Spleen (tissue), 11 donors: ENCODE measurements at regions not wholly inside any gene's neighbourhood (a gene's known extent, or its start where the extent isn't known, plus 50 kb on each side); places are given as distances from the start of the nearest gene placed in this dataset.

ENCODE experiments used
- DNase-seq: peaks from one replicate; pipeline ENCODE4 v3.0.0-alpha.2; 2020
- H3K27ac ChIP-seq, 8 donors: fragments of 200-600 bp; sonication (generic) in 7 of 8; 1 replicate in 4 of 8; 2 replicates in 4 of 8; pipeline versions ENCODE4 v1.5.0 to v1.8.0; 2016 to 2021; ENCODE audit warnings: inconsistent platforms in 4 of 8, mild to moderate bottlenecking in 4 of 8, moderate library complexity in 1 of 8
- H3K27me3 ChIP-seq, 7 donors: fragments of 200-600 bp; sonication (generic) in 6 of 7; replicated peaks in 1 of 7; 1 replicate in 4 of 7; 2 replicates in 3 of 7; pipeline versions ENCODE4 v1.5.0 to v1.8.0; 2016 to 2021; ENCODE audit warnings: inconsistent platforms in 3 of 7, mild to moderate bottlenecking in 1 of 7
- H3K36me3 ChIP-seq, 6 donors: fragments of 200-600 bp; sonication (generic) in 5 of 6; 1 replicate in 4 of 6; 2 replicates in 2 of 6; pipeline versions ENCODE4 v1.5.0 to v1.8.0; 2016 to 2021; ENCODE audit warnings: inconsistent platforms in 2 of 6
- H3K4me1 ChIP-seq, 6 donors: fragments of 200-600 bp; sonication (generic) in 5 of 6; 1 replicate in 3 of 6; 2 replicates in 3 of 6; pipeline versions ENCODE4 v1.5.0 to v1.8.0; 2016 to 2021; ENCODE audit warnings: inconsistent platforms in 3 of 6
- H3K4me3 ChIP-seq, 8 donors: fragments of 200-600 bp; sonication (generic) in 7 of 8; 1 replicate in 4 of 8; 2 replicates in 4 of 8; pipeline versions ENCODE4 v1.5.0 to v1.8.0; 2016 to 2021; ENCODE audit warnings: inconsistent platforms in 4 of 8, mild to moderate bottlenecking in 4 of 8, moderate library complexity in 2 of 8
- H3K9me3 ChIP-seq, 8 donors: fragments of 200-600 bp; sonication (generic) in 7 of 8; 1 replicate in 4 of 8; 2 replicates in 4 of 8; pipeline versions ENCODE4 v1.5.0 to v1.8.0; 2016 to 2021; ENCODE audit warnings: inconsistent platforms in 4 of 8
- CTCF ChIP-seq, 11 experiments: fragments of 200-600 bp in 7 of 11; fragments of 450-650 bp in 4 of 11; sonication (generic) in 4 of 11; IDR thresholded peaks in 8 of 11; conservative IDR thresholded peaks in 3 of 11; 1 replicate in 7 of 11; 2 replicates in 4 of 11; pipeline versions ENCODE4 v1.4.0 to v1.8.0; 2016 to 2021; ENCODE audit warnings: antibody characterized with exemption in 11 of 11, inconsistent platforms in 4 of 11, mild to moderate bottlenecking in 1 of 11
- POLR2A ChIP-seq, 3 donors: fragments of 450-650 bp; IDR thresholded peaks; one replicate each; pipeline ENCODE4 v1.5.1; 2017; ENCODE audit warnings: antibody characterized with exemption in 3 of 3, mild to moderate bottlenecking in 1 of 3
- POLR2AphosphoS5 ChIP-seq, 3 donors: sonication (generic); formaldehyde crosslinking; IDR thresholded peaks; one replicate each; pipeline ENCODE4 v1.5.1; 2017; ENCODE audit warnings: antibody characterized with exemption in 3 of 3
- WGBS, 5 donors: extraction: QIAGEN DNeasy Blood & Tissue Kit in 3 of 5; methylation state at CpG; one replicate each; pipeline versions ENCODE4 v1.1.5 to v1.1.7; 2013 to 2018; 5-methylcytosine and 5-hydroxymethylcytosine counted together
- intact Hi-C: fragments of 100-400 bp; cut with DNase I; formaldehyde crosslinking; loops from one replicate; pipeline ENCODE4 v1.15.0; 2023; ENCODE audit warnings: low total_unique reads
- donor health status: healthy with polysubstance abuse.
- donor health status: DM: no; HTN: no; CAD: no; lungs with moderate emphysema.
- donor health status: DM: no; HTN: no; CAD: no.
- donor health status: Bipolar disorder and iron deficiency.
- donor health status: healthy.
- donor health status: DM: no; HTN: no; CAD: no.
- donor health status: DM: yes; HTN: yes; CAD: no.

GRCh38 chr2:155368934-155369333 lies 670.4 kb downstream of the KCNJ3 start:
- Histone ChIP-seq H3K27ac (no peak overlapping the region), H3K36me3 (no peaks in the 10 kb centered on the region), H3K4me3 (no peak overlapping the region), H3K9me3 (no peaks in the 10 kb centered on the region), H3K4me1 (no peaks in the 10 kb centered on the region), H3K27me3 (no peaks in the 10 kb centered on the region)
- no peak for DNase-seq
- WGBS, 5 donors = 31 to 61% (median 39%) methylated on average over 1 of the region's 1 CpG
- intact Hi-C loops = no loop called here
- TF ChIP-seq POLR2AphosphoS5 (IDR thresholded peaks at IDR 0.05) = no peak
- peak in 2 of 11 experiments; percentile 5 to 15 for TF ChIP-seq CTCF (IDR thresholded peaks at IDR 0.05 in 8 of 11, conservative IDR thresholded peaks at IDR 0.05 in 3 of 11)
- TF ChIP-seq POLR2A (IDR thresholded peaks at IDR 0.05) = no peak

- Histone ChIP-seq H3K9me3 (no peaks in the 10 kb centered on the region), H3K4me3 (no peak overlapping the region), H3K27ac (no peak overlapping the region), H3K4me1 (no peaks in the 10 kb centered on the region), H3K27me3 (no peaks in the 10 kb centered on the region), H3K36me3 (no peaks in the 10 kb centered on the region)
- TF ChIP-seq POLR2A (IDR thresholded peaks at IDR 0.05) = no peak
- intact Hi-C loops = no loop called here
- 87 to 98% (median 94%) methylated on average over 3 of the region's 3 CpGs for WGBS, 5 donors
- no peak for DNase-seq
These were observed 666.3 kb downstream of the KCNJ3 start for GRCh38 chr2:155364766-155365165.

GRCh38 chr2:155363349-155363888 lies 664.9 kb downstream of the KCNJ3 start:
- Histone ChIP-seq H3K4me1 (no peaks in the 10 kb centered on the region), H3K4me3 (peak overlapping the region in 2 of 8 donors; percentile 8 to 16), H3K27me3 (no peaks in the 10 kb centered on the region), H3K9me3 (peaks cover 0 to 11% (median 8%) of the 10 kb centered on the region in 8 donors), H3K27ac (no peak overlapping the region), H3K36me3 (no peaks in the 10 kb centered on the region)
- TF ChIP-seq POLR2AphosphoS5 (IDR thresholded peaks at IDR 0.05) (no peak), POLR2A (IDR thresholded peaks at IDR 0.05) (no peak), CTCF (IDR thresholded peaks at IDR 0.05 in 8 of 11, conservative IDR thresholded peaks at IDR 0.05 in 3 of 11) (no peak)
- 79 to 86% (median 79%) methylated on average over 8 of the region's 8 CpGs for WGBS, 5 donors
- intact Hi-C loops = no loop called here
- no peak for DNase-seq

- H3K27me3 ChIP-seq = no peaks in the 10 kb centered on the region
- 63 to 91% (median 79%) methylated on average over 1 of the region's 1 CpG; no CpG with 5 or more reads in 1 of the 5 donors for WGBS, 5 donors
- peaks cover 0 to 28% (median 18%) of the 10 kb centered on the region in 8 donors for H3K9me3 ChIP-seq
- no peak overlapping the region for H3K27ac ChIP-seq
- no peaks in the 10 kb centered on the region for H3K4me1 ChIP-seq
- no peak for TF ChIP-seq POLR2A (IDR thresholded peaks at IDR 0.05)
- TF ChIP-seq CTCF (IDR thresholded peaks at IDR 0.05 in 8 of 11, conservative IDR thresholded peaks at IDR 0.05 in 3 of 11) = no peak
- TF ChIP-seq POLR2AphosphoS5 (IDR thresholded peaks at IDR 0.05) = no peak
- H3K4me3 ChIP-seq = no peak overlapping the region
- DNase-seq = peak; percentile 25
- intact Hi-C loops = no loop called here
- H3K36me3 ChIP-seq = no peaks in the 10 kb centered on the region
These were observed 658.7 kb downstream of the KCNJ3 start for GRCh38 chr2:155357172-155357571.

GRCh38 chr2:155356250-155356649 lies 657.8 kb downstream of the KCNJ3 start:
- H3K9me3 ChIP-seq = peaks cover 0 to 28% (median 18%) of the 10 kb centered on the region in 8 donors
- intact Hi-C loops = no loop called here
- 88 to 94% (median 92%) methylated on average over 1 of the region's 1 CpG for WGBS, 5 donors

More at GRCh38 chr2:155356250-155356649, 657.8 kb downstream of the KCNJ3 start:
- H3K4me1 ChIP-seq = no peaks in the 10 kb centered on the region
- H3K4me3 ChIP-seq = no peak overlapping the region
- no peak for DNase-seq
- TF ChIP-seq POLR2A (IDR thresholded peaks at IDR 0.05) = no peak
- no peak for TF ChIP-seq POLR2AphosphoS5 (IDR thresholded peaks at IDR 0.05)
- TF ChIP-seq CTCF (IDR thresholded peaks at IDR 0.05 in 8 of 11, conservative IDR thresholded peaks at IDR 0.05 in 3 of 11) = no peak
- H3K27ac ChIP-seq = no peak overlapping the region
- H3K36me3 ChIP-seq = no peaks in the 10 kb centered on the region
- no peaks in the 10 kb centered on the region for H3K27me3 ChIP-seq
